ENCODE measurements at regions not wholly inside any gene's neighbourhood (a gene's known extent, or its start where the extent isn't known, plus 50 kb on each side); places are given as distances from the start of the nearest gene placed in this dataset.

GRCh38 chr2:67186326-67186725 is 210.8 kb upstream of the ETAA1 start:
- TF ChIP-seq CTCF (IDR thresholded peaks at IDR 0.05; ENCODE audit: extremely low read depth in 1 of 2, insufficient read depth in 1 of 2, low read depth in 1 of 2, low read length in 2 of 2), result no peak
- TF ChIP-seq EZH2 (IDR thresholded peaks at IDR 0.05; ENCODE audit: borderline replicate concordance, low read depth, low read length, severe bottlenecking), result no peak
- TF ChIP-seq POLR2A (IDR thresholded peaks at IDR 0.05; ENCODE audit: low read depth, low read length), result no peak
- no peak for TF ChIP-seq MAX (IDR thresholded peaks at IDR 0.05; ENCODE audit: insufficient read depth, insufficient read length)
- TF ChIP-seq POLR2AphosphoS5 (IDR thresholded peaks at IDR 0.05; ENCODE audit: insufficient read depth, low read depth, low read length), result no peak

Data from endothelial cell of umbilical vein (primary cell).